CD4-positive, CD25-positive, alpha-beta regulatory T cell (primary cell): ENCODE measurements at regions not wholly inside any gene's neighbourhood (a gene's known extent, or its start where the extent isn't known, plus 50 kb on each side); places are given as distances from the start of the nearest gene placed in this dataset.
"Not testable (repeated sequence)": the region's sequence is repeated elsewhere in the genome, so short reads cannot be mapped to it uniquely, and the experiment has no call there.

Experiments used
- ATAC-seq, 2 donors: fragments of 150-1000 bp; cut with Tn5 transposase; one replicate each; pipeline ENCODE4 v1.10.0; 2021; ENCODE audit warnings: low read depth in 2 of 2, moderate number of reproducible peaks in 2 of 2, moderate library complexity in 1 of 2
- DNase-seq, 3 donors: peaks; one replicate each; pipeline versions ENCODE4 v3.0.0 to v3.0.0-alpha.2; 2012 to 2022; ENCODE audit warnings: mixed read lengths in 1 of 3
- H3K27ac ChIP-seq: one replicate; pipeline ENCODE4 v1.7.0; 2013; ENCODE audit warnings: mild to moderate bottlenecking, low read length; ENCODE audit not compliant: insufficient read depth, poor library complexity, severe bottlenecking
- H3K27me3 ChIP-seq: one replicate; pipeline ENCODE4 v1.7.0; 2013; ENCODE audit warnings: low read length; ENCODE audit not compliant: control insufficient read depth, insufficient read depth
- H3K36me3 ChIP-seq: one replicate; pipeline ENCODE4 v1.7.0; 2013; ENCODE audit warnings: mild to moderate bottlenecking, low read length, moderate library complexity; ENCODE audit not compliant: control insufficient read depth, insufficient read depth
- H3K4me1 ChIP-seq: 2 replicates; pipeline ENCODE4 v1.7.0; 2013; ENCODE audit warnings: mild to moderate bottlenecking, low read length; ENCODE audit not compliant: insufficient read depth, control insufficient read depth, poor library complexity, severe bottlenecking
- H3K4me3 ChIP-seq: one replicate; pipeline ENCODE4 v1.7.0; 2013; ENCODE audit warnings: low read depth, mild to moderate bottlenecking, low read length, moderate library complexity
- H3K9me3 ChIP-seq, 2 experiments: 1 replicate in 1 of 2; 2 replicates in 1 of 2; pipeline ENCODE4 v1.7.0; 2013; ENCODE audit warnings: low read length in 2 of 2, mild to moderate bottlenecking in 1 of 2, moderate library complexity in 1 of 2; ENCODE audit not compliant: control insufficient read depth in 2 of 2
- H3K27ac Mint-ChIP-seq, 3 donors: one replicate each; pipeline ENCODE4 v1.8.0; 2020 to 2022; ENCODE audit warnings: mild to moderate bottlenecking in 3 of 3, mixed read lengths in 3 of 3, moderate library complexity in 2 of 3
- H3K27me3 Mint-ChIP-seq: one replicate; pipeline ENCODE4 v1.8.0; 2022; ENCODE audit warnings: mild to moderate bottlenecking, mixed read lengths
- H3K36me3 Mint-ChIP-seq: one replicate; pipeline ENCODE4 v1.8.0; 2020; ENCODE audit warnings: mixed read lengths
- H3K4me1 Mint-ChIP-seq, 4 donors: one replicate each; pipeline ENCODE4 v1.8.0; 2020 to 2022; ENCODE audit warnings: mixed read lengths in 4 of 4, mild to moderate bottlenecking in 1 of 4
- H3K4me3 Mint-ChIP-seq, 4 donors: one replicate each; pipeline ENCODE4 v1.8.0; 2020 to 2022; ENCODE audit warnings: mild to moderate bottlenecking in 4 of 4, mixed read lengths in 4 of 4, moderate library complexity in 3 of 4
- H3K9me3 Mint-ChIP-seq, 7 donors: one replicate each; pipeline ENCODE4 v1.8.0; 2020 to 2022; ENCODE audit warnings: mixed read lengths in 7 of 7, mild to moderate bottlenecking in 3 of 7, moderate library complexity in 2 of 7

DNA sequence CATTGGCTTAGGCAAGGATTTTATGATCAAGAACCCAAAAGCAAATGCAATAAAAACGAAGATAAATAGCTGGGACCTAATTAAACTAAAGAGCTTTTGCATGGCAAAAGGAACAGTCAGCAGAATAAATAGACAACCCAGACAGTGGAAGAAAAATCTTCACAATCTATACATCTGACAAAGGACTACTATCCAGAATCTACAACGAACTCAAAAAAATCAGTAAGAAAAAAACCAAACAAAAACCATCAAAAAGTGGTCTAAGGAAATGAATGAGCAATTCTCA is 109.5 kb upstream of the ETV3 start:
- not testable (repeated sequence) for H3K27me3 Mint-ChIP-seq, H3K36me3 Mint-ChIP-seq, H3K4me1 ChIP-seq, H3K4me3 ChIP-seq, H3K27ac ChIP-seq, H3K36me3 ChIP-seq, DNase-seq, ATAC-seq, H3K27ac Mint-ChIP-seq, H3K9me3 ChIP-seq, H3K4me1 Mint-ChIP-seq, H3K4me3 Mint-ChIP-seq
- H3K9me3 Mint-ChIP-seq = peaks cover 0 to 13% (median 4%) of the 10 kb centered on the region in 7 donors
- peaks cover 24% of the 10 kb centered on the region for H3K27me3 ChIP-seq

DNA sequence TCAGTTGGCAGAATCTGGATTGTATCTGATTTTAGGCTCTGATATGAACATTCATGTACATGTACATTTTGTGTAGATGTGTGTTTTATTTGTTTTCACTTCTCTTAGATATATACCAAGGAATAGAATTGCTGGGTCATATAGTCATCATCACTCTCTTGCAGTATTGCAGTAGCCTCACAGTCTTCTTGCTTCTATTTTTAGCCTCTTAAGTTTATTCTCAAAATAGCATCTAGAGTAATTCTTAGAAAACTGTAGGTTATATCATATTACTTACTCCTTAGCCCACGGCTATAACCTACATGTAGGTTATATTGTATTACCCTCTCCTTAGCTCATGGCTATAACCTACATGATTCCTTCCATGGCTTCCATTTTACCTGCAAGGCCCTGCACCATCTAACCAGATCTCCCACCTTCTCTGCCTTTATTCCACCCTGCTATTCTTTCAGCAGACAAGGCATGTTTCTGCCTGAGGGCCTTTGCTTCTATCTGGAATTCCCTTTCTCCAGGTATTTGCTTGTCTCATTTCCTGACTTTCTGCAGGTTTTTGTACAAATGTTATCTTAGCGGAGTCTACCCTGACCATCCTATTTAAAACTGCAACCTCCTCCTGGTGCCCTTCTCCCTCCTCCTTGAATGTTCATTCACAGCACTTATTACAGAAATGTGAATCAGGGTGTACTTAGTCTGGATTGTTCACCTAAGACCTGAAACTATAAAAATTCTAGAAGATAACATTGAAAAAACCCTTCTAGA is 109.0 kb upstream of the ETV3 start:
- peaks cover 5% of the 10 kb centered on the region for H3K27me3 Mint-ChIP-seq
- Histone ChIP-seq H3K27ac (no peak overlapping the region), H3K9me3 (peaks cover 0 to 2% of the 10 kb centered on the region in 2 experiments), H3K4me3 (no peak overlapping the region), H3K4me1 (no peaks in the 10 kb centered on the region), H3K36me3 (no peaks in the 10 kb centered on the region), H3K27me3 (peaks cover 24% of the 10 kb centered on the region)
- H3K4me3 Mint-ChIP-seq = no peak overlapping the region
- ATAC-seq (no peak), DNase-seq (no peak)
- no peak overlapping the region for H3K27ac Mint-ChIP-seq
- H3K4me1 Mint-ChIP-seq = no peaks in the 10 kb centered on the region
- H3K36me3 Mint-ChIP-seq = peaks cover 3% of the 10 kb centered on the region
- H3K9me3 Mint-ChIP-seq = peaks cover 0 to 13% (median 4%) of the 10 kb centered on the region in 7 donors

DNA sequence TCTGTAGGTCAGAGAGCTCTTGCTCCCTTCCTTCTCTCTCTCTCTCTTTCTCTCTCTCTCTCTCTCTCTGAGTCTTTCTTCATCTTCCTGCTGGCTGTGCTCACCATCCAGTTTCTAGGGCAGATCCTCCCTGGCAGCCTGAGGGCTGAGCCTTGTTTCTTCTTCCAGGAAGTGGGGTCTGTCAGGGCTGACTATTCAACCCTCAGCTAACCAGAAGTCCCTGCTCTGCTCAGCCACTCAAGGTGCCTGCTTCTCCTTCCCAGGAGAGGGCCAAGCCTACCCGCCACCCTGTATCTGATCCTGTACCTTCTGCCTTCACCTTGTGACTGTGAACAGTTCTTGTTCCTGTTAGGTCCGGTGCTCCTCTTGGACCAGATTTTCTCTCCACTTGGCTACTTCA is 107.6 kb upstream of the ETV3 start:
- Histone ChIP-seq H3K27me3 (peaks cover 22% of the 10 kb centered on the region), H3K4me1 (no peaks in the 10 kb centered on the region), H3K9me3 (peaks cover 0 to 2% of the 10 kb centered on the region in 2 experiments), H3K36me3 (no peaks in the 10 kb centered on the region), H3K4me3 (no peak overlapping the region), H3K27ac (no peak overlapping the region)
- ATAC-seq (no peak), DNase-seq (no peak)
- peaks cover 3% of the 10 kb centered on the region for H3K36me3 Mint-ChIP-seq
- no peak overlapping the region for H3K4me3 Mint-ChIP-seq
- H3K4me1 Mint-ChIP-seq = no peaks in the 10 kb centered on the region
- no peak overlapping the region for H3K27ac Mint-ChIP-seq
- peaks cover 0 to 8% (median 4%) of the 10 kb centered on the region in 7 donors for H3K9me3 Mint-ChIP-seq
- H3K27me3 Mint-ChIP-seq = peaks cover 5% of the 10 kb centered on the region

DNA sequence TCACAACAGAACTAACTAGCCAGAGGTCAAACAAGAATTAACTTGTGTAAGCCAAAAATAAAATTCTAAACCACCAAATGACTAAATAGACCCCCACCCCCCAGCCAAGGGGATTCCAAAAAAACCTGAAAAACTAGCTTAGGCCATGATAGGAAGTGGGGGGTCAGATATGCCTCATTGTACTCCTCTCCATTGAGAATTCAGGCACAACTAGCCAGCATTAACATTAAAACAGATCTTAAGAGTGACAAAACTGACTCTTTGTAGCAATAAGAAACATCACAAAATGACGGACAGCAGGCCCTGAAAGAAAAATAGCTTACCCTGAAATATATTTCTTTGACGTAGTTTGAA is 103.0 kb upstream of the ETV3 start:
- no peak overlapping the region for H3K4me3 Mint-ChIP-seq
- no peaks in the 10 kb centered on the region for H3K4me1 Mint-ChIP-seq
- no peak for ATAC-seq
- Histone ChIP-seq H3K9me3 (peaks cover 0 to under 1% of the 10 kb centered on the region in 2 experiments), H3K4me1 (no peaks in the 10 kb centered on the region), H3K27ac (no peak overlapping the region), H3K27me3 (peaks cover 5% of the 10 kb centered on the region), H3K36me3 (no peaks in the 10 kb centered on the region), H3K4me3 (no peak overlapping the region)
- H3K27ac Mint-ChIP-seq = no peak overlapping the region
- DNase-seq = no peak
- H3K27me3 Mint-ChIP-seq = peaks cover 13% of the 10 kb centered on the region
- peaks cover under 1% of the 10 kb centered on the region for H3K36me3 Mint-ChIP-seq
- peaks cover 0 to 4% (median 1%) of the 10 kb centered on the region in 7 donors for H3K9me3 Mint-ChIP-seq

DNA sequence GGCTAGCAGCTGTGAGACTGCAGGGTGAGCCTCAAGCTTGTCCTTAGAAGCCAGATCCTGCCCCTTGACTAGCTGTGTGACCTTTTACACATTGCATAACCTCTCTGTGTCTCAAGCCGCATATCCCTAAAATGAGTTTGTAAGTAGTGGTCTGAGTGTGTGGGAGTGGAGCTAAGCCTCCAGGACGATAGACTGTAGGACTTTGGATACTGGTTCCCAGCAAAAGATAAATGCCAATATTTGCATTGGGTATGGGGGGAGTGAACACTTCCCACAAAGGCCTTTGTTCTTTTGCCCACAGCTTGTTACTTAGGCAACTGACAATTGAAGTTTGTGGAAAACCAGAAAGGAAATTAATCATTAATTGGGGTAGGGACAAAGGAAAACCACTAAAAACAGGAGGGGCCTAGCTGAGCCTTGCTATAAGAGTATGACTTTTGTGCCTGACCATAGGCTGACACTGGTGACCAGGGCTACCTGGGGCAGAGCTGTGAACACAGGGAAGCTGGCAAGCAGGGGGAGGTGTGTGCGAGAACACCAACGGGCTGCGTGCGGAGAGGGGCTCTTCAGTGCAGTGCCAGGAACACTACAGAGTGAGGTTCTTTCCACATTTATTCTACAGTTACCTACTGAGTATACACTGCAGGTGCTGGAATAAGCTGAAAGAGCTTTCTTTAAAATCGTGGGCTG is 102.4 kb upstream of the ETV3 start:
- Mint-ChIP-seq H3K4me3 (no peak overlapping the region), H3K36me3 (no peaks in the 10 kb centered on the region), H3K27ac (no peak overlapping the region), H3K27me3 (peaks cover 17% of the 10 kb centered on the region), H3K4me1 (no peaks in the 10 kb centered on the region), H3K9me3 (peaks cover 0 to 4% (median 0%) of the 10 kb centered on the region in 7 donors)
- no peak overlapping the region for H3K27ac ChIP-seq
- no peak for DNase-seq
- H3K27me3 ChIP-seq = peaks cover under 1% of the 10 kb centered on the region
- no peak for ATAC-seq
- H3K4me1 ChIP-seq = no peaks in the 10 kb centered on the region
- H3K36me3 ChIP-seq = no peaks in the 10 kb centered on the region
- no peaks in the 10 kb centered on the region for H3K9me3 ChIP-seq
- H3K4me3 ChIP-seq = no peak overlapping the region

DNA sequence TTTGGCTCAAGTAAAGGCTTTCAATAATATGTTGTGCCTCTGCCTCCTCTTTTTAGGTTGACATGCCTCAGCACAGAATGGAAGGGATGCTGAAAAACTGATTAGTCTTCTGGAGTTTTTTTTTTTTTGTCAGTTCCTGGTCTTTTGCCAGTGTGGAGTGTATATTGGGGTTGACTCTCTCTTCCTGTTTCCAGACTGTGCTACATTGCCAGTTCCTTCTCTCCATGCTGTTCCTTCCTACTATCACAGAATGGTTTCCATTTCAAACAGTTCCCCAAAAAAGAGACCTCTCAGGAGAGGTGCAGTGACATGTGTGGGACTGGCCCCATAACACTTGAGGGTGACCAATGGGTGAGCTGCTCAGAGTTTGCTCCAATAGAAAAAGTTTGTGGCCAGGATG is 101.7 kb upstream of the ETV3 start:
- H3K36me3 Mint-ChIP-seq = no peaks in the 10 kb centered on the region
- peaks cover 18% of the 10 kb centered on the region for H3K27me3 Mint-ChIP-seq
- no peaks in the 10 kb centered on the region for H3K4me1 ChIP-seq
- H3K27me3 ChIP-seq = no peaks in the 10 kb centered on the region
- no peak overlapping the region for H3K4me3 Mint-ChIP-seq
- no peaks in the 10 kb centered on the region for H3K36me3 ChIP-seq
- ATAC-seq (no peak), DNase-seq (no peak)
- H3K4me3 ChIP-seq = no peak overlapping the region
- H3K27ac ChIP-seq = no peak overlapping the region
- no peaks in the 10 kb centered on the region for H3K4me1 Mint-ChIP-seq
- H3K9me3 ChIP-seq = no peaks in the 10 kb centered on the region
- peaks cover 0 to 4% (median 0%) of the 10 kb centered on the region in 7 donors for H3K9me3 Mint-ChIP-seq
- no peak overlapping the region for H3K27ac Mint-ChIP-seq

DNA sequence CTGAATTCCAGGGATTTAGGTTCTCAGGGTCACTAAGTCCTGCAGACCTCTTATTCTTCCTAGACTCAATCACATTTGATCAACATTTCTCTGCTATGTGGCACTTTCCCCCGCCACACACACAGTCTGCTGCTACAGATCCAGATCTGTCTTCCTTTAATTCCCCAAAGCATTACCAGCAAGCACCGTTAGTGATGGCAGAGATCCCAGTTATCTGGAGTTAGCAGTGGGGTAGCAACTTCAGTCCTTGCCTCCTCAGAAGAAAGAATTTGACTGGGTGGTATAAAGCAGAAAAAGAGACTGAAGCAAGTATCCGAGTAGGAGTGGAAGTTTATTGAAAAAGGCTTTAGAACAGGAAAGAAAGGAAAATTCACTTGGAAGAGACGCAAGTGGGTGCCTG is 100.4 kb upstream of the ETV3 start:
- Mint-ChIP-seq H3K36me3 (no peaks in the 10 kb centered on the region), H3K27me3 (peaks cover 18% of the 10 kb centered on the region), H3K4me1 (no peaks in the 10 kb centered on the region), H3K9me3 (no peaks in the 10 kb centered on the region), H3K4me3 (no peak overlapping the region), H3K27ac (no peak overlapping the region)
- Histone ChIP-seq H3K9me3 (no peaks in the 10 kb centered on the region), H3K4me1 (no peaks in the 10 kb centered on the region), H3K27ac (no peak overlapping the region), H3K4me3 (no peak overlapping the region), H3K36me3 (no peaks in the 10 kb centered on the region), H3K27me3 (no peaks in the 10 kb centered on the region)
- ATAC-seq (no peak), DNase-seq (no peak)

DNA sequence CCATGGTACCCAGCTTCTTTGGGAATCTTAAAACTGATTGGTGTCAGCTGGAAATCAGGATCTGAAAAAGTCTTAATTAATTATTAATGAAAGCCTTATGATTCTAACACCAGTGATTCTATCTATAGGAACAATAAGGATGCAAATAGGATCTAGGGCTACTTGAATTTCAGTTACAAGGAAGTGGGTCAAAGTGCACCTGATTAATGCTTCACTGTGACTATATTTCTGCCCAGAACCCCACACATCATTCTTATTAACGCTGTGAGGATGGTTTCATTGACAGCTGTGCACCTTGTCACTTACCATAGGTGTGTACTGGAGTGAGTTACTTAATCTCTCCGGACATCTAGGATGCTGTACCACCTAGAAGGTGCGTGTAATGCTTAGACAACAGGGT is 99.8 kb upstream of the ETV3 start:
- H3K27me3 Mint-ChIP-seq = peaks cover 18% of the 10 kb centered on the region
- no peak overlapping the region for H3K27ac Mint-ChIP-seq
- peaks cover 0 to 3% (median 1%) of the 10 kb centered on the region in 4 donors for H3K4me1 Mint-ChIP-seq
- H3K9me3 ChIP-seq = no peaks in the 10 kb centered on the region
- no peak overlapping the region for H3K4me3 Mint-ChIP-seq
- H3K4me3 ChIP-seq = no peak overlapping the region
- DNase-seq (no peak), ATAC-seq (no peak)
- H3K27ac ChIP-seq = no peak overlapping the region
- H3K9me3 Mint-ChIP-seq = no peaks in the 10 kb centered on the region
- no peaks in the 10 kb centered on the region for H3K36me3 Mint-ChIP-seq
- no peaks in the 10 kb centered on the region for H3K36me3 ChIP-seq
- no peaks in the 10 kb centered on the region for H3K27me3 ChIP-seq
- H3K4me1 ChIP-seq = no peaks in the 10 kb centered on the region
